ENCODE measurements at regions not wholly inside any gene's neighbourhood (a gene's known extent, or its start where the extent isn't known, plus 50 kb on each side); places are given as distances from the start of the nearest gene placed in this dataset.

DNA sequence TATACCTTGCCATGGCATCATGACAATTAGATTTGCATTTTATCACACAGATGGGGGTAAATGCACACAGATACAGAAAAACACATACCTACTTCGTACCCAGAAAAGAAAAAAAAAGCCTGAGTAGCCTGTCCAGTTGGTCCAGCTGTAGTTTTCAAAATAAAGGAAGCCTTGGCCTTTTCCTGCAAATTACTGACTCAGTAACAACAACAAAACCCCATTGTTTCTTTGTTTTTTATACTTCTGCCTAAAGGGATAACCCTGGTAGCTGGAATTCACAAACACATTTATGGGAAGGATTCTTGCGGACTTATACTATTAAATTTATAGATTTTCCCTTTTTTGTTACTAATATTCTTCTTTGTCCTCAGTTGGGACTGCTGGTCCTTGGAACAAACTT lies 156.4 kb upstream of the PCDH10 start:
- no peaks in the 10 kb centered on the region for H3K36me3 ChIP-seq (ENCODE audit: control insufficient read depth in 4 of 4, insufficient read depth in 4 of 4, low read length in 4 of 4)
- H3K4me3 ChIP-seq, result no peak overlapping the region
- DNase-seq (no peak), ATAC-seq (ENCODE audit: insufficient read depth, low FRiP score) (no peak)
- no peaks in the 10 kb centered on the region for H3K4me1 ChIP-seq (ENCODE audit: control insufficient read depth in 5 of 5, insufficient read depth in 5 of 5, low read length in 5 of 5)
- H3K27me3 ChIP-seq (ENCODE audit: control insufficient read depth in 3 of 3, insufficient read depth in 3 of 3, low read length in 2 of 3), result no peaks in the 10 kb centered on the region
- no peaks in the 10 kb centered on the region for H3K9me3 ChIP-seq (ENCODE audit: control insufficient read depth in 4 of 4, insufficient read depth in 3 of 4, low read length in 3 of 4)
- H3K9ac ChIP-seq (ENCODE audit: insufficient read depth in 1 of 2, low read length in 2 of 2), result no peak overlapping the region
- WGBS, 2 donors, result 56 to 63% methylated on average over 2 of the region's 2 CpGs
- TF ChIP-seq, protein P1, sequence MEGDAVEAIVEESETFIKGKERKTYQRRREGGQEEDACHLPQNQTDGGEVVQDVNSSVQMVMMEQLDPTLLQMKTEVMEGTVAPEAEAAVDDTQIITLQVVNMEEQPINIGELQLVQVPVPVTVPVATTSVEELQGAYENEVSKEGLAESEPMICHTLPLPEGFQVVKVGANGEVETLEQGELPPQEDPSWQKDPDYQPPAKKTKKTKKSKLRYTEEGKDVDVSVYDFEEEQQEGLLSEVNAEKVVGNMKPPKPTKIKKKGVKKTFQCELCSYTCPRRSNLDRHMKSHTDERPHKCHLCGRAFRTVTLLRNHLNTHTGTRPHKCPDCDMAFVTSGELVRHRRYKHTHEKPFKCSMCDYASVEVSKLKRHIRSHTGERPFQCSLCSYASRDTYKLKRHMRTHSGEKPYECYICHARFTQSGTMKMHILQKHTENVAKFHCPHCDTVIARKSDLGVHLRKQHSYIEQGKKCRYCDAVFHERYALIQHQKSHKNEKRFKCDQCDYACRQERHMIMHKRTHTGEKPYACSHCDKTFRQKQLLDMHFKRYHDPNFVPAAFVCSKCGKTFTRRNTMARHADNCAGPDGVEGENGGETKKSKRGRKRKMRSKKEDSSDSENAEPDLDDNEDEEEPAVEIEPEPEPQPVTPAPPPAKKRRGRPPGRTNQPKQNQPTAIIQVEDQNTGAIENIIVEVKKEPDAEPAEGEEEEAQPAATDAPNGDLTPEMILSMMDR (IDR thresholded peaks at IDR 0.05; ENCODE audit: control extremely low read depth, extremely low read depth), result no peak
- H3K27ac ChIP-seq (ENCODE audit: low read depth in 1 of 2, low read length in 1 of 2), result no peak overlapping the region

DNA sequence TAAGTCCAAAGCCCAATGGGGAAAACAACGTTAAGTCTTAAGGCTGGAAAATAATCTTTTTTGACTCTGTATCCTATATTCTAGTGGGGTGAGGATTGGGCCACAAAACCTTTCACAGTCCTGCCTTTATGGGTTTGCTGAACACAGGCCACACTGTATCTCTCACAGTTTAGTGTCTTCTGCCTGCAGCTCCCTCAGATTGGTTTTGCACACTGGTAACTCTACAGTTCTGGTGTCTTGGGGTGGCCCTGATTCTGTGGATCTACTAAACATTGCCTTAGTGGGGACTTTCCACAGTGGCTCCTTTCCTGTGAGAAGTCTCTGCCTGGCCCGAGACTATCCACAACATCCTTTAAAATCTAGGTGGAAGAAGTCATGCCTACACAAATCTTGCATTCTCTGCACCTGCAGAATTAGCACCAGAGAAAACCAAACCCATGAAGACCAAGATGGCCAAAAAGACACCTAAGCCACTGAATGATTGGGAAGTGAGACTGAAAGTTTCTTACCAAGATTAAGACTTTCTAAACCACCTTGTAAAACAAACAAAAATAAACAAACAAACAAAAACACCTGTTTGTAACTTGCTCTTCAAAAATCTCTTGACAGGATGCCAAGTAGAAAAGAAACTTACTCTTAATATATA lies 150.4 kb upstream of the PCDH10 start:
- Histone ChIP-seq H3K36me3 (ENCODE audit: control insufficient read depth in 4 of 4, insufficient read depth in 4 of 4, low read length in 4 of 4) (no peaks in the 10 kb centered on the region), H3K4me1 (ENCODE audit: control insufficient read depth in 5 of 5, insufficient read depth in 5 of 5, low read length in 5 of 5) (no peaks in the 10 kb centered on the region), H3K27ac (ENCODE audit: low read depth in 1 of 2, low read length in 1 of 2) (no peak overlapping the region), H3K4me3 (no peak overlapping the region), H3K9ac (ENCODE audit: insufficient read depth in 1 of 2, low read length in 2 of 2) (no peak overlapping the region), H3K27me3 (ENCODE audit: control insufficient read depth in 3 of 3, insufficient read depth in 3 of 3, low read length in 2 of 3) (no peaks in the 10 kb centered on the region), H3K9me3 (ENCODE audit: control insufficient read depth in 4 of 4, insufficient read depth in 3 of 4, low read length in 3 of 4) (peaks cover 0 to 3% (median 0%) of the 10 kb centered on the region in 4 donors)
- 92 to 94% methylated on average over 2 of the region's 2 CpGs for WGBS, 2 donors
- TF ChIP-seq, protein P1 (IDR thresholded peaks at IDR 0.05; ENCODE audit: control extremely low read depth, extremely low read depth), result no peak
- ATAC-seq (ENCODE audit: insufficient read depth, low FRiP score) (no peak), DNase-seq (no peak)

DNA sequence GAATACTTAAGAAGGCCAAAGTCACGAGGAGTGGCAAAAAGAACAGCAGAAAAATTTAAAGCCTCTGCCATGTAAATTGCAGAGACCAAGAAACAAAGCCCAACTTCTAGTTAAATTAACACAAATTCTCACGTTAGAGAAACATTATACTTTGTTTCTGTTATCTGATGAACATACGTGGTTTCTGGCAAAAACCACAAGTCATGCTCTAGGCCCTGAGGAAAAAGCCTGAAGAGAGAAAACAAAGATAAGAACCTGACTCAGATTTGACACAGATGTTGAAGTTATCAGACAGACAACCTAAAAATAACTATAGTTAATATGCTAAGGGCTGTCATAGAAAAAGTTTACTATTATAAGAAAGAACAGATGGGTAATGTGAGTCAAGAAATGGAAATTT lies 149.1 kb upstream of the PCDH10 start:
- H3K4me1 ChIP-seq (ENCODE audit: control insufficient read depth in 5 of 5, insufficient read depth in 5 of 5, low read length in 5 of 5), result no peaks in the 10 kb centered on the region
- DNase-seq (peak in 2 of 3 donors; percentile 37 to 51), ATAC-seq (ENCODE audit: insufficient read depth, low FRiP score) (no peak)
- no peak overlapping the region for H3K9ac ChIP-seq (ENCODE audit: insufficient read depth in 1 of 2, low read length in 2 of 2)
- no peaks in the 10 kb centered on the region for H3K36me3 ChIP-seq (ENCODE audit: control insufficient read depth in 4 of 4, insufficient read depth in 4 of 4, low read length in 4 of 4)
- peaks cover 0 to 3% (median 0%) of the 10 kb centered on the region in 4 donors for H3K9me3 ChIP-seq (ENCODE audit: control insufficient read depth in 4 of 4, insufficient read depth in 3 of 4, low read length in 3 of 4)
- no peak overlapping the region for H3K27ac ChIP-seq (ENCODE audit: low read depth in 1 of 2, low read length in 1 of 2)
- no peak overlapping the region for H3K4me3 ChIP-seq
- WGBS, 2 donors, result 17 to 33% methylated on average over 3 of the region's 3 CpGs
- H3K27me3 ChIP-seq (ENCODE audit: control insufficient read depth in 3 of 3, insufficient read depth in 3 of 3, low read length in 2 of 3), result no peaks in the 10 kb centered on the region
- TF ChIP-seq, protein P1 (IDR thresholded peaks at IDR 0.05; ENCODE audit: control extremely low read depth, extremely low read depth), result no peak

DNA sequence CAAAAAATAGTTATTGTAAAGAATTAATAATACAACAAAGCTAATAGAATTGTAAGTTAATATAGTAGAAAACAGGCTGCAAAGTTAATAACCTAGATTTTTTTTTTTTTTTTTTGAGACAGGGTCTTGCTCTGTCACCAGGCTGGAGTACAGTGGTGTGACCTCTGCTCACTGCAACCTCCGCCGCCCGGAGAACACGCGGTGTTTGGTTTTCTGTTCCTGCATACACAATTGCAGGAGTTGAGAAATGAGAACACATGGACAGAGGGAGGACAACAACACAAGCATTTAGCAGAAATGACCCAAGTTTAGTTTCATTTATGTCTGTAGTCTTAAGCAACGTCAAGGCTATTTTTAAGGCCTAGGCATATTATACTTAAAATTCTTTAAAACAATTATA lies 145.9 kb upstream of the PCDH10 start:
- Histone ChIP-seq H3K4me3 (no peak overlapping the region), H3K9me3 (ENCODE audit: control insufficient read depth in 4 of 4, insufficient read depth in 3 of 4, low read length in 3 of 4) (peaks cover 0 to 3% (median 0%) of the 10 kb centered on the region in 4 donors), H3K36me3 (ENCODE audit: control insufficient read depth in 4 of 4, insufficient read depth in 4 of 4, low read length in 4 of 4) (no peaks in the 10 kb centered on the region), H3K9ac (ENCODE audit: insufficient read depth in 1 of 2, low read length in 2 of 2) (no peak overlapping the region), H3K27me3 (ENCODE audit: control insufficient read depth in 3 of 3, insufficient read depth in 3 of 3, low read length in 2 of 3) (no peaks in the 10 kb centered on the region), H3K27ac (ENCODE audit: low read depth in 1 of 2, low read length in 1 of 2) (no peak overlapping the region), H3K4me1 (ENCODE audit: control insufficient read depth in 5 of 5, insufficient read depth in 5 of 5, low read length in 5 of 5) (no peaks in the 10 kb centered on the region)
- TF ChIP-seq, protein P1 (IDR thresholded peaks at IDR 0.05; ENCODE audit: control extremely low read depth, extremely low read depth), result no peak
- 95% methylated on average over 6 of the region's 6 CpGs for WGBS, 2 donors
- no peak for ATAC-seq (ENCODE audit: insufficient read depth, low FRiP score)
- DNase-seq, result no peak
